Suppressor macrophage (primary cell): ENCODE measurements at regions not wholly inside any gene's neighbourhood (a gene's known extent, or its start where the extent isn't known, plus 50 kb on each side); places are given as distances from the start of the nearest gene placed in this dataset.
"Not testable (repeated sequence)": the region's sequence is repeated elsewhere in the genome, so short reads cannot be mapped to it uniquely, and the experiment has no call there.

Experiments
- DNase-seq, 4 experiments: peaks; one replicate each; pipeline ENCODE4 v3.0.0-alpha.2; 2020 to 2022

DNA sequence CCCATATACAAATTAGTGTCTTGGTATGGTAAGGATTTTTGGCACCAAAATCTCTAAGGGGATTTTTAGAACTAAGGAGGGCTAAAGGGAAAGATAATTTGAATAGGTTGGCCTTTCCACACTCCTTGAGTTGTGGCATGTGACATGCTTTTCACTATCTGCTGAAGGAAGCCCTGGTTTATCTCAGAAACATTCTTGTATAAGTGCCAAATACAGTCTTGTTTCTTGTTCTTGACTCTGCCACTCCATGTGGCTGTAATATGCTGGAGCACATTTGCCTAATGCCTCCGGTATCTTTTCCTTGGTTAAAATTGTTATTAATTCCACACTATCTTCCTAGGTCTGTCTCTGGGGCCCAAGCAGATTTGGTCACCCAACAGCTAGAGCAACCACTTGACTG lies 457.0 kb downstream of the USP25 start:
- DNase-seq = no peak

- no peak for DNase-seq
Measured at GRCh38 chr21:16187603-16188301, 458.0 kb downstream of the USP25 start.

DNA sequence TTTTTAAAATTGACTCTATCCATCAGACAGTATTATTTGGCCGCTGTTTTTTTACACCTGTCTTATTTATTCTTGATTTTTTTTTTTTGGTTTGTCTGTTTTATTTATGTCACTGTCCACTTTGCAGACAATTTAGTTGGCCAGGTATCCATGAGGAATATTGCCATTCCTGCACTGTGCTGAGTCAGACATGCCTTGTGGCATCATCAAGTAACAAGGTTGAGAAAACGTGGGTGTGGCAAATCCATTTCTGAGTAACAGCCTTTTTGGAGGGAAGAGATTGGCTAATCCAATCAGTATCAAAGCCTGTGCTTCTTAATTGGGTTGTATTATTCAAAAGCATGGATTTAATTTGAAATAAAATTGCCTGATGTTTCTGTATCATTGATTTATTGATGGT lies 463.1 kb downstream of the USP25 start:
- no peak for DNase-seq

DNA sequence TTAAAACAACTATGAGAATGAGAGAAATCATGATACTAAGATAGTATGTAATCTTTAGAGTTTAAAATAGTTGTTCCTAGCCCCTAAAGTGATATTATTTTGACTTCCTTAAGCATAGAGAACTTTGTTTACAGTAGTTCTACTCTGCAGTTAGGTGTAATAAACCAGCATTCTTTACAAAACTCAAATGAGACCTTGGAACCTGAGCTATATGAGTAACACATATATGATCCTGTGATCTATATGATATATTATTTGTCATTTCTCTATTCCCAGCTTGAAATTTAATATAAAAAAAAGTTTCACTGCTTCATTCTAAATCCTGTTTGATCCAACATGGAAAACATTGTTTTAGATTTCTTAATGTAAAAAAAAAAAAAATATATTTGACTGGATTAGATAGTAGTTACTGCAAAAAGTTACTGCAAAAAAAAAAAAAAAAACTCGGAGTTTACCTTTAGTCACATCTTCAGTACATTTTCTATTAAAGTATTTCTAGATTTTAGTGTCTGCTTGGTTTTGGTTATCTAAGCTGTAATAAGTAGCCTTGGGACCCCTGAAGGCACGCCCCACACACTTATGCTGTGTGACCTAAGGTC lies 463.8 kb downstream of the USP25 start:
- DNase-seq = no peak

DNA sequence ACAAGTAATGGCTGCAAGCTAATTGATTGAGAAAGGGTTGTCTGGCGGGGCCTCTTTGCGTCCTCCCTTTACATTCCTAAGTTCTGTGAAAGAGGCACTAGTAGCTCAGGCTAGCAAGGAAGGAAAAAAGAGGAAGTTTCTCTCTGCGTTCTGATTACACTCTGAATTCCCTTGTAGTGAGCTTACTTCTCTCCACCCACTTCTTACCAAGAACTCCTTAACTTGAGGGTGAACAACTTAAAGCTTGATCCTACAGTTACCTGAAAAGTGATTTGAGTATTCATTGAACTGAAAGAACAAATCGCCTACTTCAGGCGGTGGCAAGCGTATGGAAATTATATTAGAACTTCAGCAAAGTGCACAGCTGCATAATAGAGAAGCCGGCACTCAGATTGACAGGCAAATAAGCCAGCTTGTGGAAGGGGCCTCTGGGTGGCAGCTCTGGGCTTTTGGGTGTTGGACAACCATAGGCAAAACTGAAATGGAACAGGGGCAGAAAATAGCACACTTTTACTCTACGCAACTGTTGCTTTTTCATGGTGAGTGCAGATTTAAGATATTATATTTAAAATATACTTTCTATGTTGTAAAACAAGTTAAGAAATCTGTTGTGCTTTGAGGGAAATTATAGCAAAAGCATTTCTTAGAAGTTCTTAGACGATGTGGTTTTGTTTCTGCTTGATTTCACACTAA lies 464.5 kb downstream of the USP25 start:
- peak; percentile 69 to 88 (median 80) for DNase-seq

DNA sequence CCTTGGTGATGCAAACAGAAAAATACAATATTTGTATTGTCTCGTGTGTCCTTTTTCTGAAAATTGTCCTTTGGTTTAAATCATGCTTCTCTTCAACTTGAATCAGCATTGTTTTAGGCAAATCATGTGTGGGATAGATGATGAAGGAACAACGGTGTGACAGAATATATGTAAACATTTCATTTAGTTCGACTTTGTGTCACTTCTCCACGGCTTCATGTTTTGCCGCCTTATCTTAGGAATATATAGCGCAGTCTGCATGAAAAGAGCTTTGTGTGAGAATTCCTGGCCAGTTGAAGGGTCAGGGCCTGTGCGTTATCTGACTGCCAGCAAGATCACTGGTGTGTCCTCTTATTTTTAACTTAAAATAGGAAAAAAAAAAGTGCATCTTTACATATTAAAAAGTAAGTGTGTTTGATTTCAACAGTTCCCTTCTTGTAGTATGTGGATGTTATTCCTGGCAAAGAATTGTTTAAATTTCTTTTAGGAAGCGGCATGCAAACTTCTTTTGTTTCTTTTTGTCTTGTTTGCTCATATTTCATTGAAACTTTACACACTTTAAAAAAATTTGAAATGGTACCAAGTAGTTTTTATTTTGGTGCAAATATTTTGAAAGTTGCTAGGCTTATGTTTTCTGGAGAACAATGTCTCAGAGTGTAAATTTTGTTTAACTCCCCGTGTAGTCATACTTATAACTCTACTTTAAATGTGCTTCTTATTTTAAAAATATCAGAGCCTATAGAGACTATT lies 465.2 kb downstream of the USP25 start:
- peak in 1 of 4 experiments; percentile 9 for DNase-seq

DNA sequence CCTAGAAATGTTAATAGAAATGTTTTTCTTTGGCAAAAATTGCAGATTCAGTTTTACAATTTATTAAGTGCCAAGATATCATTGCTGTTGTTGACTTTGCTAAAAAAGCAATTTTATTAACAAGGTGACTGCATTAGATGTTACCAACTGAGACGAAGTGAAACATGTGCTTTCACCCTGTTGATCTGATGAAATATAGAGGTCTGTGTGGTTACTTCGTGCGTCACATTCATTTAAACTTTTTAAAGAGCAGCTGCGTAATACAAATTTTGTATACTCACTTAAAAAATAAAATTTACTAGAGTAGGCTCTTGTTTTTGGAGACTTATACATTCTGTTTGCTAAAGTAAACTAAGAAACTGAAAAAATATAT lies 465.7 kb downstream of the USP25 start:
- DNase-seq = peak; percentile 13 to 58 (median 37)

DNA sequence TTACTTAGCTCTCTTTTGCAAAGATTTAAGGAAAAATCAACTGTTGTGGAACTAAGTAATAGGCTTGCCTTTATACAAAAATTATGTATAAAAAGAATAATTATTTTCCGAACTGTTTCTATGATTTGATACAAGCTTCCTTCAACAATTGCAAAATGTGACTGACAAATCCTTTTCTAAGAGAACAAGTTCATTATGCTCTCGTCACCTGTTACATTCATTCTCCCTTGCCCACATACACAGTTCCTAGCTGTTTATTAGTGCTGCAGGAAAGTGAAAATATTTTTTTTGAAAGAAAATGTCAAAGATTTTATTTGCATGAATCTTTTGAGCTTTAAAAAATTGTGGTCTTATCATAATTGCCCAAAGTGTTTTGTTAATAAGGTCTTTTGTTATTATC lies 466.2 kb downstream of the USP25 start:
- DNase-seq = peak in 1 of 4 experiments; percentile 9

GRCh38 chr21:16198546-16198945 lies 468.8 kb downstream of the USP25 start:
- no peak for DNase-seq

GRCh38 chr21:16199539-16199938 lies 469.8 kb downstream of the USP25 start:
- no peak for DNase-seq

DNA sequence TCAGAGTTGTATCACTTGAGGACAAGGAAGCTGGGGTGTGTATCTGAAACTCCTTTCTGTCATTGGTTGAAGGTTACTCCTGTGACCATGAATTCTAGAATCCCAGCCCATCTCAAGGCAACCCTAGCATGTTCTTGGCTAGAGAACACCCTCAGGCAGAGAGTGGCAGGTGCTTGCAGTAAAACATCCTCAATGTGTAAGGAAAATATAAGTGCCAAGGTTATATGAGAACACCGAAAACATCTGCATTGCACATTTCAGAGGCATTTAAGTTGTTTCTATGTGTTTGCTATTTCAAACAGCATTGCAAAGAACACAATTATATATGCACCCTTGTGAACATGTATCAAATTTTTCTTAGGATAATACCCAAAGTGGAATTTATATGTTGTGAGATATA lies 471.9 kb downstream of the USP25 start:
- no peak for DNase-seq

DNA sequence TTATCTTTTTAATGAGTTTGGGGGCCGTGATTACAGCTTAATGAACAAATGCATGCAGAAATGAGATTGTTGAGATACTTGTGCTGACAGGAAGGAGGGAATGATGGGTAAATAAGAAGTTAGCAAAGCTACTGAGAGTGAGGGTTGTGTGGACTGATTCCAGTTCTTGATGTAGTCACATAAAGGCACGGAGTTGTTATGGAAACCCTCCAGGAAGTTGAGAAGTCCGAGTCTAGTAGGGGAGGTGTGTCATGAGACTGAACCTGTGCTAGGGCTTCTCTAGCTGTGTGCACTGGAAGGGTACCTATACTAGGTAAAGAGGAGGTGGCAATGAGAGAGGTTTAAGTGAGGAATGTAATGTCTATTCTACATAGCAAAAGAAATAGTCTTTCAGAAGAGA lies 475.7 kb downstream of the USP25 start:
- no peak for DNase-seq

- no peak for DNase-seq
Measured at GRCh38 chr21:16211339-16212303, 481.8 kb downstream of the USP25 start.

DNA sequence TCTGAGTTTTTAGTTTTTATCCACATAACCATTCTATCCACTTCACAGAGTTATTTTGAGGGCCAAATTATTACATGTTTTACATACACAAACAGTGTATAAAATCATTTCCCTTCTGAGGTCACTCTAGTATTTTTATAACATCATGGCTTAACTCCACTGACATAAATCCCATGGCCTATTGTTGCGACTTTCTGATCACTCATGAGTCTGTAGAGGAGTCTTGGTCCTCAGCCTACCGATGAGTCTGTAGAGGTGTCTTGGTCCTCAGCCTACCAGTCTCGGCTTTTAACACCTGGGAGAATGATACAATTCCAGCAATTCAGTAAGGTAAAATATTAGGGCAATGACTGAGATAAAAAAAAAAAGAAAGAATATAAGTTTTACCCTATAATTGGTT lies 483.7 kb downstream of the USP25 start:
- DNase-seq = no peak

- no peak for DNase-seq
Measured at GRCh38 chr21:16215193-16215592, 485.4 kb downstream of the USP25 start.

DNA sequence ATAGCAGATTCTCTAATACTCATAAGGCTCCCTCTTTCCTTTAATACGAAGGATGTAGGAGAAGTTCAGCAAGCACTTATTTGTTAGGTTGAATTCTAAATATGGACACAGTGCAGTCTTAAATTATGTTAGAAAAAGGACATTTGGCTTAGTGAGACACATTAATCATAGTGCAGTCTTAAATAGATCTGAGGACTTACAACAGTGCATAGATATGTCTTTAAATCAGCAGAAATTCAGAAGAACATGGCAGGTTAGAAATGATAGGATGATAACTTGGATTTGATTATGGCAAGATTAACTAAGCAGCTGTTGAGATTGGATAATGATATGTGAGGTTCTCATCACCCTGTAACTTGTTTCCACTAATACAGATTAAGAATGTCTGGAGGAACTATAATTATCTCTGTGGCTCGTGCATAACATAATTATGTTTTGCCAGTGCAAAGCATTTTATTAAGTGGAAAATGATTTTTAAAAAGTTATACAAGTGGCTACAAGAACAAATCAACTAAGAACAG lies 485.9 kb downstream of the USP25 start:
- DNase-seq = no peak

GRCh38 chr21:16216288-16216962 lies 486.6 kb downstream of the USP25 start:
- DNase-seq = no peak

DNA sequence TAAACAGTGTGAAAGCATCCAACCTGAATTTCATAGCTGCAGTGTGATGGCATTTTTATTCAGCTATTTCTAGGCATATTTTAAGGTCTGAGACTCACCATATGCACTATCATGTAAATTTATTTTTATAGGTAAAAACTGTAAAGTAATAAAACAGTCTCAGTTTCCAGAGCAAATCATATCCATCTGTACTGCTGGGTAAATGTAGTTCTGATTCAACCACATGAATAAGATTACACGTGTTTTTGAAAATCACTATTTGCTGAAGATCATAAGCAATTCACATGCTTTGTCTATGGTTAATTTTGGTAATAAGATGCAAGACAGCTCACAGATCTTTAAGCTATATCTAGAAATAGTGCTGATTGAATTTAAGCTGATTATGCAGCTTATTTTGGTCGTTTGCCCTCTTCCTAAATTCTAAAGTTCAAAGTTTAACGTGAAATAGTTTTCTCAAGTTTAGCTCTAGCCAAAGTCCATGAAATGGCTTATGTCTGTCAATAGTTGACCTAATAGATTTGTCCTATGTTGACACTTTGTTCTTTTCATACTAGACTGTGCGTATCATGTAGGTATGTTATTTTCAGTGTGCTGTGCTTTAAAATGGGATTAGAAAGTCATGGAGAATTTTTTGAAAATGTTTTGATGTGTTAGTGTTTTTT lies 489.0 kb downstream of the USP25 start:
- no peak for DNase-seq

- DNase-seq = not testable (repeated sequence)
Measured at GRCh38 chr21:16224756-16225155, 495.0 kb downstream of the USP25 start.

- no peak for DNase-seq
Measured at GRCh38 chr21:16239659-16240265, 510.0 kb downstream of the USP25 start.
